DOHH2 (cell line): ENCODE measurements at regions not wholly inside any gene's neighbourhood (a gene's known extent, or its start where the extent isn't known, plus 50 kb on each side); places are given as distances from the start of the nearest gene placed in this dataset.

Source experiments
- H3F3A ChIP-seq: fragments of 200-600 bp; sonication (generic), shearing (Covaris generic); 2 replicates; pipeline ENCODE4 v1.6.0; 2016; ENCODE audit warnings: antibody characterized with exemption, mild to moderate bottlenecking; ENCODE audit not compliant: control insufficient read depth, insufficient read depth
- H3K27ac ChIP-seq: fragments of 200-600 bp; sonication (generic); 2 replicates; pipeline ENCODE4 v1.5.1; 2014; ENCODE audit warnings: low read depth, mild to moderate bottlenecking, low read length, moderate library complexity
- H3K27me3 ChIP-seq: fragments of 200-600 bp; sonication (generic); 2 replicates; pipeline ENCODE4 v1.6.1; 2014; ENCODE audit warnings: mild to moderate bottlenecking, low read length, mixed read lengths; ENCODE audit not compliant: control insufficient read depth
- H3K36me3 ChIP-seq: fragments of 200-600 bp; sonication (generic); 2 replicates; pipeline ENCODE4 v1.6.1; 2014; ENCODE audit warnings: mild to moderate bottlenecking, low read length, moderate library complexity, mixed read lengths; ENCODE audit not compliant: control insufficient read depth
- H3K4me1 ChIP-seq: fragments of 200-600 bp; sonication (generic); 2 replicates; pipeline ENCODE4 v1.6.1; 2014; ENCODE audit warnings: mild to moderate bottlenecking, low read length, mixed read lengths; ENCODE audit not compliant: control insufficient read depth
- H3K4me2 ChIP-seq: fragments of 200-600 bp; sonication (generic); 2 replicates; pipeline ENCODE4 v1.6.0; 2014; ENCODE audit warnings: mild to moderate bottlenecking, low read length, moderate library complexity
- H3K4me3 ChIP-seq: fragments of 200-600 bp; sonication (generic); 2 replicates; pipeline ENCODE4 v1.5.1; 2014; ENCODE audit warnings: mild to moderate bottlenecking, low read length, mixed read lengths
- H3K79me2 ChIP-seq: fragments of 200-600 bp; sonication (generic); 2 replicates; pipeline ENCODE4 v1.6.1; 2014; ENCODE audit warnings: mild to moderate bottlenecking, low read length, mixed read lengths; ENCODE audit not compliant: control insufficient read depth
- H3K9me2 ChIP-seq: fragments of 200-600 bp; sonication (generic); replicated peaks from 2 replicates; pipeline ENCODE4 v1.6.1; 2014; ENCODE audit warnings: mild to moderate bottlenecking, low read length, mixed read lengths; ENCODE audit not compliant: control insufficient read depth
- H3K9me3 ChIP-seq: fragments of 200-600 bp; sonication (generic); 2 replicates; pipeline ENCODE4 v1.6.1; 2014; ENCODE audit warnings: antibody characterized with exemption, low read length, mixed read lengths; ENCODE audit not compliant: control insufficient read depth, insufficient read depth
- H4K20me1 ChIP-seq: fragments of 200-600 bp; sonication (generic); 2 replicates; pipeline ENCODE4 v1.6.0; 2014; ENCODE audit warnings: low read depth, mild to moderate bottlenecking, antibody characterized with exemption, low read length, moderate library complexity; ENCODE audit not compliant: control insufficient read depth, insufficient read depth
- EZH2phosphoT487 ChIP-seq: fragments of 200-600 bp; sonication (generic); IDR thresholded peaks from 2 replicates; pipeline ENCODE4 v1.6.1; 2017; ENCODE audit warnings: borderline replicate concordance, mild to moderate bottlenecking, antibody characterized with exemption, low read length, moderate library complexity, mixed read lengths
- TF ChIP-seq, protein P1 (sequence below): fragments of 200-600 bp; sonication (generic); IDR thresholded peaks from one replicate; pipeline ENCODE4 v1.5.1; 2014; ENCODE audit warnings: antibody characterized with exemption, mild to moderate bottlenecking, low read depth, low read length; ENCODE audit not compliant: poor library complexity, severe bottlenecking

DNA sequence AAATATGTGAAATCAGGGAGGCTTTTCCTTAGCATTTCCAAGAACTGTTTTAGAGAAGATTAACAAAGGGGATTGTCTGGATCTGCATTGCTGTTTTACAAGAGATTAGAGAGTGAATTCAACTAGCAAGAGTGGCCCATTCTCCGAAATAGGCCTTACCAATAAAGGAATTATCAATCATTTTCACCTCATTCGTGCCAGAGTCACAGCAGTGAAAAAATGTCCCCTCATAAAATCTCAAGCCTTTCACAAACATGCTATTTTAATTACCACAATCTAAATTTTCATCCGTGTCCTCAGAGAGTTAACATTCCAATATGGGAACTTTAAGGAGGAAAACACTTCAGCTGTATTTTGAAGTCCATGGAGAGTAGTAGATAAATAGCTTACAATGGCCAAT lies 979.6 kb downstream of the RPA4 start:
- Histone ChIP-seq H3K4me3 (no peak overlapping the region), H3K9me3 (no peaks in the 10 kb centered on the region), H3K27me3 (no peaks in the 10 kb centered on the region), H4K20me1 (no peaks in the 10 kb centered on the region), H3F3A (no peaks in the 10 kb centered on the region), H3K27ac (no peak overlapping the region), H3K4me2 (no peak overlapping the region), H3K9me2 (no peaks in the 10 kb centered on the region), H3K79me2 (no peaks in the 10 kb centered on the region), H3K36me3 (no peaks in the 10 kb centered on the region), H3K4me1 (no peaks in the 10 kb centered on the region)
- TF ChIP-seq EZH2phosphoT487, result no peak
- TF ChIP-seq, protein P1, sequence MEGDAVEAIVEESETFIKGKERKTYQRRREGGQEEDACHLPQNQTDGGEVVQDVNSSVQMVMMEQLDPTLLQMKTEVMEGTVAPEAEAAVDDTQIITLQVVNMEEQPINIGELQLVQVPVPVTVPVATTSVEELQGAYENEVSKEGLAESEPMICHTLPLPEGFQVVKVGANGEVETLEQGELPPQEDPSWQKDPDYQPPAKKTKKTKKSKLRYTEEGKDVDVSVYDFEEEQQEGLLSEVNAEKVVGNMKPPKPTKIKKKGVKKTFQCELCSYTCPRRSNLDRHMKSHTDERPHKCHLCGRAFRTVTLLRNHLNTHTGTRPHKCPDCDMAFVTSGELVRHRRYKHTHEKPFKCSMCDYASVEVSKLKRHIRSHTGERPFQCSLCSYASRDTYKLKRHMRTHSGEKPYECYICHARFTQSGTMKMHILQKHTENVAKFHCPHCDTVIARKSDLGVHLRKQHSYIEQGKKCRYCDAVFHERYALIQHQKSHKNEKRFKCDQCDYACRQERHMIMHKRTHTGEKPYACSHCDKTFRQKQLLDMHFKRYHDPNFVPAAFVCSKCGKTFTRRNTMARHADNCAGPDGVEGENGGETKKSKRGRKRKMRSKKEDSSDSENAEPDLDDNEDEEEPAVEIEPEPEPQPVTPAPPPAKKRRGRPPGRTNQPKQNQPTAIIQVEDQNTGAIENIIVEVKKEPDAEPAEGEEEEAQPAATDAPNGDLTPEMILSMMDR, result no peak

DNA sequence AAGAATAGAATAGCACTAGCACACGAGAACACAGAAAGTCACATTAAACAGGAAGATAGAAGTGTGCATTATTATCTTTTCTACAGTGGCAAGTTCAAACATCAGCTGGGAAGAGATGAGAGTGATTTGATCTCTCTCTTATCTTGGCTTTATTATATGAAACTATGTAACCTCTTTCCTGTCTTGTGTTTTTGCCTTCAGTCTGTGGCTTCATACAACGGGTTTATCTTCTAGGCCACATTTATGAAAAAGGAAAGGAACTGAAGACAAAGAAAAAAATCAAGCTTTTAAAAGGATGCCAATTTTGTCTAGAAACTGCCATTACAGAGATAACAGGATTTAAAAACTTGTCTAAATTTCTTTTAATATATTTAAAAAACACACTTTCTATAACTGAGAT lies 983.6 kb downstream of the RPA4 start:
- Histone ChIP-seq H3F3A (no peaks in the 10 kb centered on the region), H3K79me2 (no peaks in the 10 kb centered on the region), H3K9me2 (no peaks in the 10 kb centered on the region), H3K27me3 (no peaks in the 10 kb centered on the region), H3K27ac (no peak overlapping the region), H3K4me2 (no peak overlapping the region), H3K9me3 (no peaks in the 10 kb centered on the region), H3K4me3 (no peak overlapping the region), H4K20me1 (no peaks in the 10 kb centered on the region), H3K36me3 (no peaks in the 10 kb centered on the region), H3K4me1 (no peaks in the 10 kb centered on the region)
- TF ChIP-seq, protein P1, result no peak
- TF ChIP-seq EZH2phosphoT487, result no peak

DNA sequence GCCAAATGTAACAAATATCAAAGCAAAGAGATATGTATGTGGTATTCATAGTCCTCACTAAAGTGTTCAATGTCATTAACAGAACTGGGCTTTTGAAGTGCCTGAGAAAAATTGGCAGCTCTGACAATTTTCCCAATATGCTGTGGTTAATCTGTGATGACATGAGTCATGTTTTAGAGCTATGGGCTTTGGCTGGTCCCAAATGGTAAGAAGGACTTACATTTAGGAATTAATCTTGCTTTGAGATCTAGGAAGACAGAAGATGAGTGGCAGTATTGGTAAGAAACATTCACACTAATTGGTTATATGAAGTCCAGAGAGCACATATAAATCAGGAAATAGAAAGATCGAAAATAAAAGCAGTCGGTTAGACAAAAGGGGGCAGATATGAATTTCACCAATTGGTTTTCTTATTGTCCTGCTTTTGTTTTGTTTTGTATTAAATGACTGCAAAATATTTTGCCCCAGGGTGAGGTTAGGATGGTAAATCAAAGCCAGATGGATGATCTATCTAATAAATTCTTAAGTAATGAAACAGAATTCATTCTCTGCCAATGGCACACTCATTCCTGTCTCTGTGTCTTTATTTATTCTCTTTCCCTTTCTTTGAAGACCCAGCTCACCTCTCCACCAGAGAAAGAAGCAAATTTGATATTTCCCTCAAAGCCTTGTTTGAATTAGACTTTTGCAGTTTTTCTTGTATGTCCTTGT lies 993.1 kb downstream of the RPA4 start:
- Histone ChIP-seq H3K27ac (no peak overlapping the region), H3K36me3 (no peaks in the 10 kb centered on the region), H3K9me2 (no peaks in the 10 kb centered on the region), H3K4me3 (no peak overlapping the region), H4K20me1 (no peaks in the 10 kb centered on the region), H3K27me3 (no peaks in the 10 kb centered on the region), H3K4me2 (no peak overlapping the region), H3K9me3 (no peaks in the 10 kb centered on the region), H3F3A (no peaks in the 10 kb centered on the region), H3K4me1 (no peaks in the 10 kb centered on the region), H3K79me2 (no peaks in the 10 kb centered on the region)
- no peak for TF ChIP-seq EZH2phosphoT487
- TF ChIP-seq, protein P1, result no peak
